Panc1 (cell line): ENCODE measurements at regions not wholly inside any gene's neighbourhood (a gene's known extent, or its start where the extent isn't known, plus 50 kb on each side); places are given as distances from the start of the nearest gene placed in this dataset.

Experiments
- ATAC-seq: fragments of 200-7000 bp; cut with Tn5 transposase; 2 replicates; pipeline ENCODE4 v1.9.1; 2020; ENCODE audit warnings: mild to moderate bottlenecking, moderate library complexity
- BruUV-seq: library from RNA; stranded (reverse); fragments of 400-500 nt; replicated peaks from 2 replicates; lab custom pipeline; 2021; lab: Mats Ljungman, UMichigan
- CTCF ChIA-PET: fragments of 300-600 bp; sonication (Branson Sonifier 250); formaldehyde crosslinking; loops from one replicate; lab custom pipeline; 2022; ENCODE audit warnings: antibody characterized with exemption; lab: Charles Lee
- POLR2A ChIA-PET: fragments of 300-600 bp; sonication (Branson Sonifier 250); formaldehyde crosslinking; loops from one replicate; lab custom pipeline; 2022; ENCODE audit warnings: antibody characterized with exemption; lab: Charles Lee
- DNase-seq: peaks from one replicate; pipeline ENCODE4 v3.0.0-alpha.2; 2010; ENCODE audit warnings: low read depth, low spot score
- H3K27ac ChIP-seq: 2 replicates; pipeline ENCODE4 v1.5.1; 2011; ENCODE audit warnings: mild to moderate bottlenecking, low read length, inconsistent platforms
- H3K27me3 ChIP-seq: fragments of 200-500 bp; sonication (Bioruptor generic); 2 replicates; pipeline ENCODE4 v1.6.0; 2014; ENCODE audit warnings: low read length, inconsistent platforms; ENCODE audit not compliant: control insufficient read depth, insufficient read depth
- H3K36me3 ChIP-seq: fragments of 200-500 bp; sonication (Bioruptor generic); 2 replicates; pipeline ENCODE4 v1.5.1; 2014; ENCODE audit warnings: inconsistent platforms, mild to moderate bottlenecking, low read length, moderate library complexity; ENCODE audit not compliant: control insufficient read depth, insufficient read depth
- H3K4me1 ChIP-seq: 2 replicates; pipeline ENCODE4 v1.5.1; 2011; ENCODE audit warnings: inconsistent platforms, mild to moderate bottlenecking, low read length, moderate library complexity; ENCODE audit not compliant: control insufficient read depth, insufficient read depth
- H3K4me3 ChIP-seq, 2 experiments: 2 replicates each; pipeline ENCODE4 v1.5.1; 2011 to 2012; ENCODE audit warnings: low read depth in 2 of 2, low read length in 2 of 2, mild to moderate bottlenecking in 2 of 2, inconsistent platforms in 1 of 2, moderate library complexity in 1 of 2
- H3K9me3 ChIP-seq: fragments of 200-500 bp; sonication (Bioruptor generic); 2 replicates; pipeline ENCODE4 v1.5.1; 2014; ENCODE audit warnings: low read depth, mild to moderate bottlenecking, inconsistent platforms, low read length, moderate library complexity; ENCODE audit not compliant: control insufficient read depth, insufficient read depth
- CTCF ChIP-seq: fragments of 450-650 bp; IDR thresholded peaks from 2 replicates; pipeline ENCODE4 v1.5.1; 2017; ENCODE audit warnings: mild to moderate bottlenecking
- POLR2AphosphoS5 ChIP-seq: IDR thresholded peaks from 2 replicates; pipeline ENCODE4 v1.6.1; 2012; ENCODE audit warnings: mild to moderate bottlenecking, low read depth, low read length, moderate library complexity
- REST ChIP-seq, 2 experiments: IDR thresholded peaks; 2 replicates each; pipeline ENCODE4 v1.6.1; 2011 to 2012; ENCODE audit warnings: low read depth in 2 of 2, control low read depth in 1 of 2, low read length in 1 of 2, mild to moderate bottlenecking in 1 of 2, moderate library complexity in 1 of 2; ENCODE audit not compliant: insufficient read depth in 1 of 2
- SIN3A ChIP-seq: IDR thresholded peaks from 2 replicates; pipeline ENCODE4 v1.6.1; 2012; ENCODE audit warnings: low read depth, mild to moderate bottlenecking, low read length, moderate library complexity, borderline replicate concordance; ENCODE audit not compliant: insufficient read depth
- TCF7L2 ChIP-seq: IDR thresholded peaks from 2 replicates; pipeline ENCODE4 v1.6.1; 2011; ENCODE audit warnings: mild to moderate bottlenecking, low read depth, low read length, inconsistent platforms
- in situ Hi-C: cut with HindIII; loops from 2 replicates; pipeline ENCODE4 v1.10.0; 2016; ENCODE audit warnings: low sequenced_read_pairs, low pct_unique_long_range_greater_than_20kb
- intact Hi-C: fragments of 100-400 bp; cut with micrococcal nuclease; formaldehyde crosslinking; loops from one replicate; pipeline ENCODE4 v1.10.0; 2022; ENCODE audit not compliant: unreplicated experiment

- ChIA-PET CTCF (interaction anchor here (1.5 kb wide), 1 partner anchor 97 kb away, joined by 3 read pairs; no protein-coding TSS in a partner anchor), POLR2A (no interaction called here)
- no TSS peak for BruUV-seq
- Histone ChIP-seq H3K9me3 (no peaks in the 10 kb centered on the region), H3K36me3 (no peaks in the 10 kb centered on the region), H3K27ac (no peak overlapping the region), H3K27me3 (no peaks in the 10 kb centered on the region), H3K4me1 (no peaks in the 10 kb centered on the region), H3K4me3 (no peak overlapping the region)
- in situ Hi-C loops: no loop called here
- TF ChIP-seq REST (IDR thresholded peaks at IDR 0.05; ENCODE audit: insufficient read depth in 1 of 2, low read depth in 2 of 2, low read length in 1 of 2) (no peak), POLR2AphosphoS5 (no peak), SIN3A (no peak), TCF7L2 (no peak), CTCF (no peak)
- DNase-seq: no peak
- intact Hi-C loops: no loop called here
- ATAC-seq: no peak
These were observed 386.6 kb downstream of the SEC14L1 start for GRCh38 chr17:77527409-77527808.

GRCh38 chr17:77527836-77528505 is 387.2 kb downstream of the SEC14L1 start:
- DNase-seq (no peak), ATAC-seq (no peak)
- Histone ChIP-seq H3K27me3 (no peaks in the 10 kb centered on the region), H3K36me3 (no peaks in the 10 kb centered on the region), H3K9me3 (no peaks in the 10 kb centered on the region), H3K27ac (no peak overlapping the region), H3K4me1 (no peaks in the 10 kb centered on the region), H3K4me3 (peak overlapping the region; percentile 39 to 48)
- ChIA-PET CTCF (interaction anchor here (1.5 kb wide), 1 partner anchor 98 kb away, joined by 3 read pairs; no protein-coding TSS in a partner anchor), POLR2A (no interaction called here)
- TF ChIP-seq SIN3A: no peak
- no peak for TF ChIP-seq REST (IDR thresholded peaks at IDR 0.05; ENCODE audit: insufficient read depth in 1 of 2, low read depth in 2 of 2, low read length in 1 of 2)
- TF ChIP-seq POLR2AphosphoS5: no peak
- no peak for TF ChIP-seq TCF7L2
- TF ChIP-seq CTCF: no peak
- no TSS peak for BruUV-seq
- intact Hi-C loops (no loop called here), in situ Hi-C loops (no loop called here)
